Stimulated activated CD8-positive, alpha-beta memory T cell treated with anti-CD3 and anti-CD28 coated beads, Interleukin-15, amount 100 ng/mL, for 48 hours (primary cell): ENCODE measurements at regions not wholly inside any gene's neighbourhood (a gene's known extent, or its start where the extent isn't known, plus 50 kb on each side); places are given as distances from the start of the nearest gene placed in this dataset.

ENCODE experiments used
- DNase-seq, 2 donors: peaks; one replicate each; pipeline ENCODE4 v3.0.0-alpha.2; 2020; ENCODE audit warnings: low read depth in 2 of 2

GRCh38 chr6:163634211-163635171 lies 220.0 kb downstream of the QKI start:
- no peak for DNase-seq

- no peak for DNase-seq
These were observed 216.5 kb downstream of the QKI start for GRCh38 chr6:163630991-163631390.

GRCh38 chr6:163630572-163630971 lies 216.1 kb downstream of the QKI start:
- no peak for DNase-seq

GRCh38 chr6:163630096-163630495 lies 215.6 kb downstream of the QKI start:
- DNase-seq: no peak
